ENCODE measurements at regions not wholly inside any gene's neighbourhood (a gene's known extent, or its start where the extent isn't known, plus 50 kb on each side); places are given as distances from the start of the nearest gene placed in this dataset.

- Histone ChIP-seq H3K4me3 (ENCODE audit: control insufficient read depth in 2 of 3, extremely low read depth in 1 of 3, insufficient read depth in 2 of 3, low read depth in 1 of 3, low read length in 3 of 3) (no peak overlapping the region), H3K9ac (ENCODE audit: control insufficient read depth, extremely low read depth, insufficient read depth, low read length) (no peak overlapping the region), H3K36me3 (ENCODE audit: control insufficient read depth in 2 of 2, extremely low read depth in 1 of 2, insufficient read depth in 2 of 2, low read length in 2 of 2) (no peaks in the 10 kb centered on the region), H3K4me2 (ENCODE audit: control insufficient read depth, extremely low read depth, insufficient read depth, low read depth, low read length) (no peak overlapping the region), H3K4me1 (ENCODE audit: control insufficient read depth, extremely low read depth, insufficient read depth, low read length) (peaks cover 22% of the 10 kb centered on the region), H4K20me1 (ENCODE audit: control insufficient read depth, extremely low read depth, insufficient read depth, low read length) (no peaks in the 10 kb centered on the region), H3K9me3 (ENCODE audit: control insufficient read depth, low read depth, low read length) (no peaks in the 10 kb centered on the region), H3K9me1 (ENCODE audit: control insufficient read depth, extremely low read depth, insufficient read depth, low read length) (no peaks in the 10 kb centered on the region), H3K27me3 (ENCODE audit: control insufficient read depth, extremely low read depth, insufficient read depth, low read length) (no peaks in the 10 kb centered on the region), H3K27ac (ENCODE audit: control insufficient read depth, insufficient read depth, low read length) (no peak overlapping the region), H3K79me2 (ENCODE audit: control insufficient read depth, insufficient read depth, low read length) (no peaks in the 10 kb centered on the region), H2AFZ (ENCODE audit: control insufficient read depth, low read length) (no peak overlapping the region)
- peak; percentile 43 for FAIRE-seq
- dilution Hi-C loops (cut with MboI; ENCODE audit: extremely low pct_ligation_motif_present, low sequenced_read_pairs): no loop called here
- TF ChIP-seq CTCF (optimal IDR thresholded peaks at IDR 0.05 in 1 of 3, IDR thresholded peaks at IDR 0.05 in 1 of 3, conservative IDR thresholded peaks at IDR 0.05 in 1 of 3; ENCODE audit: extremely low read depth in 1 of 3, insufficient read depth in 2 of 3, low read length in 3 of 3) (no peak), EZH2 (IDR thresholded peaks at IDR 0.05; ENCODE audit: low read length) (no peak)
- no peak for DNase-seq (ENCODE audit: low read depth, low spot score)
These were observed 57.4 kb upstream of the AGR3 start for GRCh38 chr7:16939161-16939560.

DNA sequence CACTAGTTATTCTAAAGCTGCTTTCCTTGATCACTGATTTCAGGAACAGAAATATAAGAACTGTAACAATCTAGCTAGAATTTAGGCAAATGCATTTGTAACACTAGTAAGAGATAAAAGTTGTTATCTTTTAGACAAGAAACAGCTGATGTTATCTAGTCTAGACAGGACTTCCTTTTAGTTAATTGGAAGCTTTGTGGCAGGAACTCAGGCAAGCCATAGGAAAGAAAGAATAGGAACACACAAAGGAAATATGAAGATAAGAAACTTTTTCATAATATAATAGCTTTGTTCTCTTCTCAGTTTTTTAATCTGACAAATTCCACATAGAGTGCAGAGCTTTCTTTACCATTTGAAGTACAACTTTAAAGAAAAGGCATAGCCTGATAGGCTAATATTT is 59.0 kb upstream of the AGR3 start:
- no peak overlapping the region for H3K9ac ChIP-seq (ENCODE audit: control insufficient read depth, extremely low read depth, insufficient read depth, low read length)
- H3K9me3 ChIP-seq (ENCODE audit: control insufficient read depth, low read depth, low read length): no peaks in the 10 kb centered on the region
- H3K4me3 ChIP-seq (ENCODE audit: control insufficient read depth in 2 of 3, extremely low read depth in 1 of 3, insufficient read depth in 2 of 3, low read depth in 1 of 3, low read length in 3 of 3): no peak overlapping the region
- H3K27ac ChIP-seq (ENCODE audit: control insufficient read depth, insufficient read depth, low read length): no peak overlapping the region
- no peaks in the 10 kb centered on the region for H4K20me1 ChIP-seq (ENCODE audit: control insufficient read depth, extremely low read depth, insufficient read depth, low read length)
- no peak overlapping the region for H2AFZ ChIP-seq (ENCODE audit: control insufficient read depth, low read length)
- dilution Hi-C loops (cut with MboI; ENCODE audit: extremely low pct_ligation_motif_present, low sequenced_read_pairs): no loop called here
- no peak for FAIRE-seq
- no peak for TF ChIP-seq CTCF (optimal IDR thresholded peaks at IDR 0.05 in 1 of 3, IDR thresholded peaks at IDR 0.05 in 1 of 3, conservative IDR thresholded peaks at IDR 0.05 in 1 of 3; ENCODE audit: extremely low read depth in 1 of 3, insufficient read depth in 2 of 3, low read length in 3 of 3)
- no peak for TF ChIP-seq EZH2 (IDR thresholded peaks at IDR 0.05; ENCODE audit: low read length)
- DNase-seq (ENCODE audit: low read depth, low spot score): no peak
- peaks cover 6% of the 10 kb centered on the region for H3K4me1 ChIP-seq (ENCODE audit: control insufficient read depth, extremely low read depth, insufficient read depth, low read length)
- H3K9me1 ChIP-seq (ENCODE audit: control insufficient read depth, extremely low read depth, insufficient read depth, low read length): no peaks in the 10 kb centered on the region
- H3K36me3 ChIP-seq (ENCODE audit: control insufficient read depth in 2 of 2, extremely low read depth in 1 of 2, insufficient read depth in 2 of 2, low read length in 2 of 2): no peaks in the 10 kb centered on the region
- H3K4me2 ChIP-seq (ENCODE audit: control insufficient read depth, extremely low read depth, insufficient read depth, low read depth, low read length): no peak overlapping the region
- H3K79me2 ChIP-seq (ENCODE audit: control insufficient read depth, insufficient read depth, low read length): no peaks in the 10 kb centered on the region
- H3K27me3 ChIP-seq (ENCODE audit: control insufficient read depth, extremely low read depth, insufficient read depth, low read length): no peaks in the 10 kb centered on the region

Measured in keratinocyte (primary cell).